Coronary artery (tissue), 2 donors: ENCODE measurements at regions not wholly inside any gene's neighbourhood (a gene's known extent, or its start where the extent isn't known, plus 50 kb on each side); places are given as distances from the start of the nearest gene placed in this dataset.
"Not testable (repeated sequence)": the region's sequence is repeated elsewhere in the genome, so short reads cannot be mapped to it uniquely, and the experiment has no call there.

Experiments
- DNase-seq: peaks from one replicate; pipeline ENCODE4 v3.0.0-alpha.2; 2017; ENCODE audit warnings: low spot score
- H3K27ac ChIP-seq, 2 donors: fragments of 200-600 bp; sonication (generic); one replicate each; pipeline ENCODE4 v1.5.1; 2016 to 2019
- H3K4me3 ChIP-seq: fragments of 200-600 bp; sonication (generic); 2 replicates; pipeline ENCODE4 v1.5.1; 2016; ENCODE audit warnings: mild to moderate bottlenecking, moderate library complexity
- CTCF ChIP-seq: fragments of 200-600 bp; sonication (generic); IDR thresholded peaks from one replicate; pipeline ENCODE4 v1.5.1; 2019; ENCODE audit warnings: antibody characterized with exemption

GRCh38 chr10:130971123-130971435 is 340.4 kb downstream of the TCERG1L start:
- TF ChIP-seq CTCF: no peak
- no peak for DNase-seq
- H3K27ac ChIP-seq: no peak overlapping the region
- H3K4me3 ChIP-seq: no peak overlapping the region

- Histone ChIP-seq H3K27ac (no peak overlapping the region), H3K4me3 (no peak overlapping the region)
- DNase-seq: no peak
- no peak for TF ChIP-seq CTCF
These were observed 338.2 kb downstream of the TCERG1L start for GRCh38 chr10:130973127-130973839.

- Histone ChIP-seq H3K27ac (no peak overlapping the region), H3K4me3 (no peak overlapping the region)
- no peak for DNase-seq
- TF ChIP-seq CTCF: no peak
These were observed 337.4 kb downstream of the TCERG1L start for GRCh38 chr10:130974166-130974565.

GRCh38 chr10:130975351-130975750 is 336.2 kb downstream of the TCERG1L start:
- H3K4me3 ChIP-seq, DNase-seq, H3K27ac ChIP-seq: not testable (repeated sequence)

GRCh38 chr10:130982802-130983201 is 328.7 kb downstream of the TCERG1L start:
- Histone ChIP-seq H3K27ac (no peak overlapping the region), H3K4me3 (no peak overlapping the region)
- TF ChIP-seq CTCF: no peak
- no peak for DNase-seq

- no peak for DNase-seq
- TF ChIP-seq CTCF: no peak
These were observed 327.8 kb downstream of the TCERG1L start for GRCh38 chr10:130983749-130984148.

GRCh38 chr10:130984686-130985085 is 326.8 kb downstream of the TCERG1L start:
- Histone ChIP-seq H3K4me3 (no peak overlapping the region), H3K27ac (no peak overlapping the region)
- TF ChIP-seq CTCF: no peak
- DNase-seq: no peak

More at GRCh38 chr10:130983749-130984148, 327.8 kb downstream of the TCERG1L start:
- Histone ChIP-seq H3K27ac (no peak overlapping the region), H3K4me3 (no peak overlapping the region)
